Glutamatergic neuron (in vitro differentiated cells): ENCODE measurements at regions not wholly inside any gene's neighbourhood (a gene's known extent, or its start where the extent isn't known, plus 50 kb on each side); places are given as distances from the start of the nearest gene placed in this dataset.

Source experiments
- DNase-seq: peaks from one replicate; pipeline ENCODE4 v3.0.0; 2022
- H3K27ac Mint-ChIP-seq: one replicate; pipeline ENCODE4 v1.8.0; 2020; ENCODE audit warnings: mild to moderate bottlenecking, mixed read lengths, inconsistent platforms; ENCODE audit not compliant: unreplicated experiment
- H3K27me3 Mint-ChIP-seq: one replicate; pipeline ENCODE4 v1.8.0; 2020; ENCODE audit warnings: mild to moderate bottlenecking, moderate library complexity, mixed read lengths, inconsistent platforms; ENCODE audit not compliant: unreplicated experiment
- H3K36me3 Mint-ChIP-seq: one replicate; pipeline ENCODE4 v1.8.0; 2020; ENCODE audit warnings: mild to moderate bottlenecking, mixed read lengths, inconsistent platforms; ENCODE audit not compliant: unreplicated experiment
- H3K4me1 Mint-ChIP-seq: one replicate; pipeline ENCODE4 v1.8.0; 2020; ENCODE audit warnings: mild to moderate bottlenecking, low read depth, mixed read lengths, inconsistent platforms; ENCODE audit not compliant: unreplicated experiment
- H3K4me3 Mint-ChIP-seq: one replicate; pipeline ENCODE4 v1.8.0; 2020; ENCODE audit warnings: mild to moderate bottlenecking, mixed read lengths, inconsistent platforms; ENCODE audit not compliant: unreplicated experiment
- H3K9me3 Mint-ChIP-seq: one replicate; pipeline ENCODE4 v1.8.0; 2020; ENCODE audit warnings: mild to moderate bottlenecking, moderate library complexity, mixed read lengths, inconsistent platforms; ENCODE audit not compliant: unreplicated experiment
- TF ChIP-seq, protein P1 (sequence below): fragments of 200-600 bp; sonication (generic); IDR thresholded peaks from one replicate; pipeline ENCODE4 v1.5.0; 2021; ENCODE audit not compliant: partially characterized antibody, unreplicated experiment

DNA sequence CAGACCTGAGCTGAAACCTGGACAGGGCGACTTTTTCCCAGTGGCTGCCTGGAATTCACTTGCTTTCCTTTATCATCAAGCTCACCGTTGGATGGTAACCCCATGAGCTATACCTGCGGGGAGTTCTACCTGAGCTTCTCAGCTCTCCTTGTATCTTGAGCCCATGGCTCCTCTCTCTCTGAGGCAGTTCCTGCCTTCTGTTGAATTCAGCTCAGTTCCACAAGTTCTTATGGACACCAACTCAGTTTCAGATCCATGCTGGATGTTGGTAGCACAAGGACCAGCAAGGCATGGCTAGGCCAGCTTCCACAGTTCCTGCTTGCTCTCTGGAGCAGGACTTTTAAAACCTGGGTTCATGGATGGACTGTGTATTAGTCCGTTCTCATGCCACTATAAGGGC is 58.3 kb upstream of the AMPD3 start:
- Mint-ChIP-seq H3K36me3 (no peaks in the 10 kb centered on the region), H3K27ac (no peak overlapping the region), H3K27me3 (peaks cover 4% of the 10 kb centered on the region), H3K9me3 (no peaks in the 10 kb centered on the region), H3K4me1 (no peaks in the 10 kb centered on the region), H3K4me3 (no peak overlapping the region)
- TF ChIP-seq, protein P1, sequence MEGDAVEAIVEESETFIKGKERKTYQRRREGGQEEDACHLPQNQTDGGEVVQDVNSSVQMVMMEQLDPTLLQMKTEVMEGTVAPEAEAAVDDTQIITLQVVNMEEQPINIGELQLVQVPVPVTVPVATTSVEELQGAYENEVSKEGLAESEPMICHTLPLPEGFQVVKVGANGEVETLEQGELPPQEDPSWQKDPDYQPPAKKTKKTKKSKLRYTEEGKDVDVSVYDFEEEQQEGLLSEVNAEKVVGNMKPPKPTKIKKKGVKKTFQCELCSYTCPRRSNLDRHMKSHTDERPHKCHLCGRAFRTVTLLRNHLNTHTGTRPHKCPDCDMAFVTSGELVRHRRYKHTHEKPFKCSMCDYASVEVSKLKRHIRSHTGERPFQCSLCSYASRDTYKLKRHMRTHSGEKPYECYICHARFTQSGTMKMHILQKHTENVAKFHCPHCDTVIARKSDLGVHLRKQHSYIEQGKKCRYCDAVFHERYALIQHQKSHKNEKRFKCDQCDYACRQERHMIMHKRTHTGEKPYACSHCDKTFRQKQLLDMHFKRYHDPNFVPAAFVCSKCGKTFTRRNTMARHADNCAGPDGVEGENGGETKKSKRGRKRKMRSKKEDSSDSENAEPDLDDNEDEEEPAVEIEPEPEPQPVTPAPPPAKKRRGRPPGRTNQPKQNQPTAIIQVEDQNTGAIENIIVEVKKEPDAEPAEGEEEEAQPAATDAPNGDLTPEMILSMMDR: no peak
- no peak for DNase-seq

DNA sequence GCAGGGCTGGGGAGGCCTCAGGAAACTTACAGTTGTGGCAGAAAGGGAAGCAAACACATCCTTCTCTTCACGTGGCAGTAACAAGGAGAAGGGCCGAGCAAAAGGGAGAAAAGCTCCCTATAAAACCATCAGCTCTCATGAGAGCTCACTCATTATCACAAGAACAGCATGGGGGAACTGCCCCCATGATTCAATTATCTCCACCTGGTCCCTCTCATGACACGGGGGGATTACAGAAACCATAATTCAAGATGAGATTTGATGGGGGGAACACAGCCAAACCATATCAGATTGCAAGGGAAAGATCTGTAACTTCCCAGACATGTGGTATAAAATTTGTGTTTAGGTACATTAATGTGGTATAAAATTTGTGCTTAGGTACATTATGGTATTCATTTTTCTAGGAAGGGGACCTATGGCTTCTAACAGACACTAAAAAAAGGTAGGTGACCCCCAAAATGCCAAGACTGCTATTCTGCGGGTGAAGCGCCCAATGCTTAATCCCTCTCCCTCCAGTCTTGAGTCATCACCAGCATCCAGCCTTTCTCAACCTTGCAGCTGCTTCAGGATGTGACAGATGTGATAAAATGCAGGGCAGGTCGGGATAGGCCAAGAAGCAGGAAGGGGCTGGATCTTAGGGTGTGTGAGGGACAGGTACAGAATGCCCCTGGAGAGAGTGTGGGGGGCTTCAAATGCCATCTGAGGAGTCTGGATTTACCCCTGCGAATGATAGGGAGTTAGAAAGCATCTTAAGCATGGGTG is 57.7 kb upstream of the AMPD3 start:
- TF ChIP-seq, protein P1: no peak
- no peak for DNase-seq

DNA sequence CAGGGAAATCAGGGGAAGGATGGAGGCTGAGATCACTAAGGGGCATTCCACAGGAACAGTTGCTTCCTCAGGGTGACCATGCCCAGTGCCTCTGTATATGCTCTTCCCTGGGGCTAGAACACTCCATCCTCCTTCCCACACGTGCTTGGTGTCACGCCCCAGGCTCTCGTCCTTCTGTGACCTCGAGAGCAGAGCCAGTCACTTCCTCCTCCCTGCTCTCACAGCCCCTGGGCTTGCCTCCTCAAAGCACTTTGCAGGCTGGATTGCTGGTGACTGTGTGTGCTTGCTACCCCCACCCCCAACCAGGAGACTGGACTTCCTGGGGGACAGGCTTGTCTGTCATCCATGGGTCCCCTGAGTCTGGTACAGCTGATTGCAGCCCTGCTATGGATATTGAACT is 56.5 kb upstream of the AMPD3 start:
- no peaks in the 10 kb centered on the region for H3K36me3 Mint-ChIP-seq
- no peak overlapping the region for H3K4me3 Mint-ChIP-seq
- TF ChIP-seq, protein P1: no peak
- H3K4me1 Mint-ChIP-seq: no peaks in the 10 kb centered on the region
- H3K27me3 Mint-ChIP-seq: peaks cover 4% of the 10 kb centered on the region
- no peaks in the 10 kb centered on the region for H3K9me3 Mint-ChIP-seq
- no peak overlapping the region for H3K27ac Mint-ChIP-seq
- DNase-seq: no peak

More for the DNA sequence above, 57.7 kb upstream of the AMPD3 start:
- no peak overlapping the region for H3K27ac Mint-ChIP-seq
- H3K9me3 Mint-ChIP-seq: no peaks in the 10 kb centered on the region
- H3K27me3 Mint-ChIP-seq: peaks cover 4% of the 10 kb centered on the region
- H3K36me3 Mint-ChIP-seq: no peaks in the 10 kb centered on the region
- no peaks in the 10 kb centered on the region for H3K4me1 Mint-ChIP-seq
- no peak overlapping the region for H3K4me3 Mint-ChIP-seq

DNA sequence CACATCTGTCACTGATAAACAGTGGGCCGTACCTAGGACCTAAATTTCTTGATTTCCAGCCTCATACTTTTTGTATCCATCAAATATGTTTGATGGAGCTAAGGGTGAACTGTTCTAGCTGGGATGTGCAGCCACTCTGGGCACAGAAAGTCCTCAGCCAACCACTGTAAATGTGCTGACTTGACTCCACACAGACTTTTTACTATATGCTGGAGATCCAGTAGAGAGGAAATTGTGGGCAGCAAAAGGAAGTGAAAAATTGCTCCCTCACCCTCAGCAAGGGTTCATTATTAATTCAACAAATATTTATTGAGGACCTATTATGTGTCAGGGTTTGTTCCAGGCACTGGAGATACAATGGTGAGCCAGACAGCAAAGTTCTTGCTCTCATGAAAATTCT is 54.2 kb upstream of the AMPD3 start:
- Mint-ChIP-seq H3K4me3 (no peak overlapping the region), H3K27me3 (peaks cover 4% of the 10 kb centered on the region), H3K9me3 (no peaks in the 10 kb centered on the region), H3K36me3 (no peaks in the 10 kb centered on the region), H3K4me1 (no peaks in the 10 kb centered on the region), H3K27ac (no peak overlapping the region)
- TF ChIP-seq, protein P1: no peak
- DNase-seq: no peak

DNA sequence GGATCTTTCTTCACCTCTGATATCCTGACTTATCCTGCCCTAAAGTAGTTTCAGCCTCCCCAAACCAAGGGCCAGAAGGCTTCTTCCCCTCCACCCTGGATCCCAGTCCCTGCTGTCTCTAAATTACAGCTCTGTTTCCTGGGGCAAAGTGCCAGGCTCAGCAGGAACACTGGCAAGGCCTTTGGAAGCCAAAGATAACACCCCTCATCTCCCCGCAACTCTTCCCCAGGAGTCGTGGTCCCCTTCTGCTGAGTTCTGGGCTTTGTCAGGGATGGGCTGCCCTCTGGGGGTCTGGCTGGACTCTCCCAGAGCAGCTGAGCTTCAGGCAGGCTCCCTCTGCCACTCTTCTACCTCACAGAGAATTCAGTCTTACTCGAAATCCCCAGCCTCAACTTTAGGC is 53.8 kb upstream of the AMPD3 start:
- Mint-ChIP-seq H3K4me1 (no peaks in the 10 kb centered on the region), H3K27ac (no peak overlapping the region), H3K9me3 (no peaks in the 10 kb centered on the region), H3K4me3 (no peak overlapping the region), H3K36me3 (no peaks in the 10 kb centered on the region), H3K27me3 (peaks cover 4% of the 10 kb centered on the region)
- no peak for DNase-seq
- TF ChIP-seq, protein P1: no peak
